Hindlimb muscle (tissue), 1 donor: ENCODE measurements at regions not wholly inside any gene's neighbourhood (a gene's known extent, or its start where the extent isn't known, plus 50 kb on each side); places are given as distances from the start of the nearest gene placed in this dataset.

Experiments used
- DNase-seq: peaks from one replicate; pipeline ENCODE4 v3.0.0-alpha.2; 2013

GRCh38 chr2:128925631-128926030, 607.0 kb upstream of the HS6ST1 start:
- DNase-seq = no peak

GRCh38 chr2:128930101-128930500, 611.4 kb upstream of the HS6ST1 start:
- DNase-seq = no peak

GRCh38 chr2:128940378-128940777, 621.7 kb upstream of the HS6ST1 start:
- DNase-seq = no peak

DNA sequence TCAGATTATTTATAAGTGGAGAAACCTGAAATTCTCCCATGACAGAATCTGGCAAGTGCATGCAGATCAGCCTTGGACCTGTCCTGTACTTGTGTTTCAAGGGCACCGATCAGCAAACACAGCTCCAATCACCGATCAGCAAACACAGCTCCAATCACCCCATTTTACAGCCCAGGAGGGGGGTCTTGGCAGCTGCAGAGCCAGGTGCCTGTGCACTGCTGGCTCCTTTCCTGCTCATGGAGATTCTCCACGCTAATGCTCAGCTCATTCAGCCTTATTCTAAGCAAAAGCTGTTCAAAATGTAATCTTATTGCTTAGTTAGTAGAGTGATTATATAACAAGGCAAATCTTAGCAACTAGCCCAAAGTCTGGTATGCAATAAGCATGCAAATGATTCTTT, 623.1 kb upstream of the HS6ST1 start:
- DNase-seq = no peak

DNA sequence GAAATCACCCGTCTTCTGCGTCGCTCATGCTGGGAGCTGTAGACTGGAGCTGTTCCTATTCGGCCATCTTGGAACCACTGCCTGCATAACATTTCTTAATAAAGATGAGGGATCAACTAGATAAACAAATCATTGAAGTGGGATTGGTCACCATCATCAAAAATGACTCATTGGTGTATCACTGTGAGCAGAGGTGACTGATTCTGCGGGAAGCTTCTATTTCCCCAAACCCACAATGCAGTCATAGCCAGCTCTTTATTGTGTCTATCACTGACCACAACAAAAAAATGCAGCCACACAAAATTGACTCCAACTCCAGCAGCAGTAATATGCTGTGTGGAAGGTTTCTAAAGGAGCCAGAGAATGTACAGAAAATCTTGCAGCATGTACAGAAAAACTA, 630.7 kb upstream of the HS6ST1 start:
- no peak for DNase-seq

- DNase-seq = no peak
Observed at GRCh38 chr2:128950758-128951157, 632.1 kb upstream of the HS6ST1 start.

DNA sequence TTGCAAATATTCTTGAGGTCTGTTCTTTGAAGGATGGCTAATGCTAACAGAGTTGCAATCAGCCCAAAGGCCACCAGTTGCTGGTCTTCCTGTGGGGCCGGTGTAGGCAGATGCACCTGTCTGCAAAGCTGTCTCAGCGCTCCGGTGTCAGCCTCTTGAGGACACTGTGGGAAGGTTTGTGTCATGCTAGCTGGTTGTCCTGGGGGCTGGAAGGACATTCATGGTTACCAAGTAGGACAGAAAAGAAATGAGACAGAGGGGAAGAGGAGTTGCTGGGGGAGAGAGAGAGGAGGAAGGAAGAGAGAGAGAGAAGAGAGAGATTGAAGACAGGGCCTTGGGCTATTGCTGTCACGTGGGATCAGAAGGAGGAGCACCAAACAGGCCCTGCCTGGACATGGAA, 639.6 kb upstream of the HS6ST1 start:
- no peak for DNase-seq

GRCh38 chr2:128967646-128968045, 649.0 kb upstream of the HS6ST1 start:
- no peak for DNase-seq

DNA sequence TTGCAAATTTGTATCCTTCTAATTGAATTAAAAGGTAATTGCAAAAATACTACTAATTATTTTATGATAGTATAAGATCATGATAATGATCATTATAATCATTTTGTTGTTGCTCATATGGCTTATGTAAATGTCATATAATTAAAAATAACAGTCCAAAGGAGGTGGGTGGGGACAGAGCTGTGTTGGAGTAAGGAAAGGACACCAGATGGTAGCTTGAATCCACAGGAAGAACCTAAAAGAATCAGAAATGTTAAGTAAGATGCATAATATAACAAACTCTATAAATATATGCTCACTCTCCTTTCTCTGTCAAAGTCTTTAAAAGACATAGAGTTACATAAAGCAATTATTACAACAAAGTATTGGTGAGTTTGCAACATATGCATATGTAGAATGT, 650.7 kb upstream of the HS6ST1 start:
- no peak for DNase-seq

DNA sequence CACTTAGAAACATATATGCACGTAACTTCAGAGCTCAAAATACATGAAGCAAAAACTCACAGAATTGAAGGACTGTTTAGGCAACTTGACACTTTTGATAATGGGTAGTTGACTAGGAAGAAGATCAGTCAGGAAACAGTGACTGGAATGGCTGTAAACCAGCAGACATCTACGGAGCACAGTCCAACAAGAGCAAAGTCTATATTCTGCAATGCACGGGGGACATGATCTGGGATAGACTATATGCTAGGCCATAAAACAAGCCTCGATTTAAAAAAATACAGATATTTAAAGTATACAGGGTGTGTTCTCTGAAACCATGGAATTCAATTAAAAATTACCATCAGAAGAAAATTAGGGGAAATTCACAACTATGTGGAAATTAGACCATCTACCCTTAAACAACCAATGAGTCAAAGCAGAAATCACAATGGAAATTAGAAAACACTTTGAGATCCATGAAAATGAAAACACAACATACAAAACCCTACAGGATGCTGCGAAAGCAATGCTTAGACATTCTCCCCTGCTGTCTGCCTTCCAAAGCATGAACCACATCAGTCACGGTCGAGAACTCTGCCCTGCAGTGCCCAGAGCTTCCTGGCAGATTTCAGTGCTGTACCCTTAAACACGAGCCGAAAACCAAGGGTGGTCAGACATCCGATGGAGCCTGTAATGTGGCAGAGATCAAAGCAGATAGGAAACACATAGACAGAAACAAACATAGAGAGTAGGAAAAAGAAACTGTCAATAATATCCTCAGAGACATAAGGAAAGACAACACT, 651.9 kb upstream of the HS6ST1 start:
- DNase-seq = no peak

DNA sequence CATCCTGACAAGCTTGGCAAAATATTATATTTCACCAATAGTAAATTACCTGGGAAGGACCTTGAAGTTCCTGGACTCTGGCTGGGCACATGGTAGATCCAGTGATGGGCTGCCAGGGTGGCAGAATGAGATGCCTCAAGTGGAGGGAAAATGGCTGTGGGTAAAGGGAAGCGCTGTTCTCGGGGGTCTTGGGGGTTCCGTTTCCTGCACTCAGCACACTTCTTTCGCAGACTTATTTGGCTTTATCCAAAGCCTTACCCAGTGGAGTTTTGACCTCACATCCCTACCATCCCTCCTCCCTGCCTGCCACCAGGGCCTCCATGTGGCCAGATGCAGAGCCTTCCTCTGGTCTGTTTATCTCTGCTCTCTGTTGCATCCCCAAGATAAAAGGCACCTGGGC, 654.9 kb upstream of the HS6ST1 start:
- no peak for DNase-seq

DNA sequence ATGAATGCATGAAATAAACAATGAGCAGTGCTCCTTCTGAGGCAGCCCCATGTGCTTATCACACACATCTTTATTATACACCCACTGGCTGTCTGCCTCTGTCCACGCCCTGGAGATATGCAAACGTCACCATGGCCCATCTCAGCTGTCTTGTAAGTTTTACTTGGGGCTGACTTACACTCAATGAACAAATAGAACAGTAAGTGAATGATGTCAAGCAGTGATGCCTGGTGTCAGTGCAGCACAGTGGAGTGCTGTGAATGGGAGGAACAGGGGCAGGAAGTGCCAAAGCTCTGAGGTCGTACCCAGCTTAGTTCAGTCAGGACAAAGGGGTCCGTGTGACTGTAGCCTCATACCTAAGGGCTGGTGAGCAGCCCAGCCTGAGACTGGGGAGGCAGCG, 659.5 kb upstream of the HS6ST1 start:
- DNase-seq = no peak

- DNase-seq = no peak
Observed at GRCh38 chr2:128979182-128979581, 660.5 kb upstream of the HS6ST1 start.

DNA sequence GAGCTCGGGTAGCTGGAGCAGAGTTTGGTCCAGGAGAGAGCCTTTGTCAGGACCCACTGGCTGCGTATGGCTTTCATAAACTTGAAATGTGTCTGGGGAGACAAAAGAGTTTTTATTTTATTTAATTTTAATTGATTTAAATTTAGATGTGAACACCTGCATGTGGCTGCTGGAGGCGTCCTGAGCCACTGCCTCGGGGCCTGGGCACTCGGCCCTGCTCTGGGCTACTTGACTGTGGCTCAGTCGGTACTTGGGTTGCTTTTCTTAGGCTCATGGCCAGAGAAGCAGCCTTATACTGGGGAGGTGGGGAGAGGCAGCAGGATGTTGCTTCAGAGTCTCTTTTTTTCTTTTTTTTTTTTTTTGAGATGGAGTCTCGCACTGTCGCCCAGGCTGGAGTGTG, 661.8 kb upstream of the HS6ST1 start:
- no peak for DNase-seq

- no peak for DNase-seq
Observed at GRCh38 chr2:128981353-128981752, 662.7 kb upstream of the HS6ST1 start.

GRCh38 chr2:128982001-128982400, 663.3 kb upstream of the HS6ST1 start:
- no peak for DNase-seq

DNA sequence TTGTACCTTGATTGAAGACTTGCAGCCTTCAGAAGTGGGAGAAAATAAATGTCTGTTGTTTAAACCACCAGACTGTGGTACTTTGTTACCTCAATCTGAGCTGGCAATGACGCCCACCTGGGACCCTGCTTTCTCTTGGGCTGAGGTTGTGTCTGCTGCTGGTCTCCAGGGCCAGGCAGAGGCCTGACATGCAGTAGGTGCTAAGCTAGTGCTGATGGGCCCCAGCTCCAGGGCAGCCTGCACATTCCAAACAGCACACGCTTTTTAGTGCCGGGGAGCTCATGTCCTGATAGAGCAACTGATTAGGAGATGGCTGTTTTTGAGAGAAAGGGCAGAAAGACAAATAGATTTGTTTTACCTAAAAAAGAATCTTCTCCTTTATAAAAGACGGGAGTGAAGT, 664.0 kb upstream of the HS6ST1 start:
- DNase-seq = no peak

- DNase-seq = no peak
Observed at GRCh38 chr2:128983094-128983493, 664.4 kb upstream of the HS6ST1 start.

DNA sequence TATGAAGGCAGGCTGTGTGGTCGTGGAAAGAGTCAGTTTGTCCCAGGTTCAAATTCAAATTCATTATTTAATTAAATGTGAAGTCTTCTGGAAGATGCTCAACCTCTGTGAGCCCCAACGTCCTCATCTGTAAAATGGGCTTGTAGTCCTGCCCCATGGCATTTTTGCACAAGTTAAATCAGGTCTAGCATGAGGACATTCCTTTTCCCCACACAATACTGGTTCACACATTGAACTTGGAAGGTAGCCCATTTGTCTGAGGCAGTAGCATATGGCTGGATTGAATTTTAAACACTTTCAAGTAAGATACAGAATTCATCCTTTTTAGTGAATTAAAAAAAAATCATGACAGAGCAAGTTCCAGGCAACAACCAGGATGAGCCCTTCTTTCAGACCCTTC, 665.4 kb upstream of the HS6ST1 start:
- no peak for DNase-seq

- DNase-seq = no peak
Observed at GRCh38 chr2:128984855-128985254, 666.2 kb upstream of the HS6ST1 start.

DNA sequence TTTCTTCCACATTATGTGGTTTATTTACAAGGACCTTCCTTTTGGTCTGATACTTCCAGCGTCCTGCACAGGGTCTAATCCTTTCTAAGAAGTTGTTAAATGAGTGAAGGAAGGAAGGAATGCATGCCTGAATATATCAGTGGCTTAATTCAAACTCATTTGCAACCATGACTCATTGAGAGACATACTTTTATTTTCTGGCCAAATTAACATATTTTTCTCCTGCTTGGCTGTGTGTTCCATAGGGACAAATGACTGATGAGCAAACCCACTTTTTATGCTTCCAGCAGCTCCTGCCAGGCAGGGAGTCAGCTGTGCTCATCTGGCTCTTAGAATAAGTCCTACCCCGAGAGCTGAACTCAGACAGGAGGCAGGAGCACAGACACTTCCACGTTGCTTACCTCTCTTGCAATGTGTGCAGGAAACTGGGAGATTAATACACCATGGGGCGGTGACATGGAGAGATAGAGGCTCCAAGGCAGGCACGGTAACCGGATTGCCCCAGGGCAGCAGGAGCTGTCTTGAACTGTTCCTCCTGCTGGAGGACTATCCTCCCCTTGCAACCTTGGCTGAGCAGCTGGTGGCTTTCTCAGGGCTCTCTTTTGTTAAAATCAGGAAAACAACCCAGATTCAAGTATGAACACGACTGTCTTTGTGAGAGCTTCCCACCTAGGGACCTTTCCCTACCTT, 667.5 kb upstream of the HS6ST1 start:
- no peak for DNase-seq

GRCh38 chr2:128986867-128987268, 668.2 kb upstream of the HS6ST1 start:
- DNase-seq = no peak

DNA sequence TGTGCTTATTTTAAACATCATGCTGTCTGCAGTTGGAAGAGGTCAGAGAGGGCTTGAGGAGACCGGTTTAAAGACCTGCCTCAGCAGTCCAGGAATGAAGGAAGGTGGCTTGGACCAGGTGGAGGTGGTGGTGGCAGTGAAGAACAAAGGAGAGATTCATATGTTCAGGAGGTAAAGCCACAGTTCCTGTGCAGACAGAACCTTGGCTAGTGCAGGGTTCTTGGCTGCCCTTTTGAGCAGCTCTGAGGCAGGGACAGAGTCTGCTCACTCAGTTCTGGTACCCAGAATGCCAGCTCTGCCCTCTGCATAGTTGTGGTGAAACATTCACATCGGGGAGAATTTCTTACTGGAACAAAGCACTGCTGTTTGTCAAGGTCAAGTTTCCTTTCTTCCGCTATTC, 669.7 kb upstream of the HS6ST1 start:
- DNase-seq = no peak

GRCh38 chr2:128988967-128989366, 670.3 kb upstream of the HS6ST1 start:
- no peak for DNase-seq

DNA sequence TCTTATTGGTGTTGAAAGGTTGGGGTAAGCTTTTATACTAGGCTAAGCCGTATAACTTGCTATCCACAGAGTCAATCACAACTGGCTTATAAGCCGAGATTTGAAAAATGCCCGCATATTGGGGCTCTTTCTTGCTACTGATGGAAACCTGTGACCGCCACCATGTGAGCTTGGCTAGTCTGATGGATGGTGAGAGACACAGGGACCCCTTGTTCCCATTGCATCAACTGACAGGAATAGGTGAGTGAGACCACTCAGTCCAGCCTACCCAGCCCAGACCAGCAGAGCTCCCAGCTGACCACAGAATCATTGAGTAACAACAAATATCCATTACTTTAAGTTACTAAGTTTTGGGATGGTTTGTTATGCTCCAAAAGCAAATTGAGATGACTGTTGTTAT, 676.4 kb upstream of the HS6ST1 start:
- no peak for DNase-seq
